GM18909 (cell line): ENCODE measurements at regions not wholly inside any gene's neighbourhood (a gene's known extent, or its start where the extent isn't known, plus 50 kb on each side); places are given as distances from the start of the nearest gene placed in this dataset.

ENCODE experiments used
- ATAC-seq: cut with Tn5 transposase; IDR thresholded peaks from one replicate; pipeline ENCODE4 v1.9.1; 2021; ENCODE audit warnings: mild to moderate bottlenecking; ENCODE audit not compliant: unreplicated experiment, poor library complexity

- ATAC-seq = no peak
Measured at GRCh38 chr4:57448452-57448851, 338.3 kb upstream of the IGFBP7 start.

GRCh38 chr4:57446266-57446665, 336.1 kb upstream of the IGFBP7 start:
- ATAC-seq = no peak

- ATAC-seq = no peak
Measured at GRCh38 chr4:57445686-57446085, 335.5 kb upstream of the IGFBP7 start.

GRCh38 chr4:57444671-57445070, 334.5 kb upstream of the IGFBP7 start:
- no peak for ATAC-seq

GRCh38 chr4:57443787-57444186, 333.6 kb upstream of the IGFBP7 start:
- ATAC-seq = no peak

- no peak for ATAC-seq
Measured at GRCh38 chr4:57443308-57443707, 333.1 kb upstream of the IGFBP7 start.

- ATAC-seq = peak; percentile 69
Measured at GRCh38 chr4:57442831-57443291, 332.7 kb upstream of the IGFBP7 start.

GRCh38 chr4:57442241-57442640, 332.1 kb upstream of the IGFBP7 start:
- ATAC-seq = no peak

GRCh38 chr4:57437649-57438048, 327.5 kb upstream of the IGFBP7 start:
- no peak for ATAC-seq

- no peak for ATAC-seq
Measured at GRCh38 chr4:57435300-57435699, 325.1 kb upstream of the IGFBP7 start.

- no peak for ATAC-seq
Measured at GRCh38 chr4:57430726-57431125, 320.5 kb upstream of the IGFBP7 start.

GRCh38 chr4:57426779-57427395, 316.7 kb upstream of the IGFBP7 start:
- peak; percentile 80 for ATAC-seq

- no peak for ATAC-seq
Measured at GRCh38 chr4:57425610-57426009, 315.4 kb upstream of the IGFBP7 start.

- ATAC-seq = no peak
Measured at GRCh38 chr4:57424232-57424897, 314.2 kb upstream of the IGFBP7 start.

GRCh38 chr4:57418133-57418532, 307.9 kb upstream of the IGFBP7 start:
- ATAC-seq = no peak

GRCh38 chr4:57412259-57413054, 302.3 kb upstream of the IGFBP7 start:
- ATAC-seq = no peak

- ATAC-seq = no peak
Measured at GRCh38 chr4:57410331-57411052, 300.3 kb upstream of the IGFBP7 start.

- ATAC-seq = no peak
Measured at GRCh38 chr4:57405359-57405758, 295.2 kb upstream of the IGFBP7 start.

- ATAC-seq = no peak
Measured at GRCh38 chr4:57404483-57404882, 294.3 kb upstream of the IGFBP7 start.

- no peak for ATAC-seq
Measured at GRCh38 chr4:57403591-57403990, 293.4 kb upstream of the IGFBP7 start.

GRCh38 chr4:57401586-57401985, 291.4 kb upstream of the IGFBP7 start:
- no peak for ATAC-seq
